HG03045 (cell line): ENCODE measurements at regions not wholly inside any gene's neighbourhood (a gene's known extent, or its start where the extent isn't known, plus 50 kb on each side); places are given as distances from the start of the nearest gene placed in this dataset.
"Not testable (repeated sequence)": the region's sequence is repeated elsewhere in the genome, so short reads cannot be mapped to it uniquely, and the experiment has no call there.

Experiments
- ATAC-seq: cut with Tn5 transposase; IDR thresholded peaks from one replicate; pipeline ENCODE4 v1.9.1; 2021; ENCODE audit warnings: mild to moderate bottlenecking, moderate library complexity; ENCODE audit not compliant: unreplicated experiment

DNA sequence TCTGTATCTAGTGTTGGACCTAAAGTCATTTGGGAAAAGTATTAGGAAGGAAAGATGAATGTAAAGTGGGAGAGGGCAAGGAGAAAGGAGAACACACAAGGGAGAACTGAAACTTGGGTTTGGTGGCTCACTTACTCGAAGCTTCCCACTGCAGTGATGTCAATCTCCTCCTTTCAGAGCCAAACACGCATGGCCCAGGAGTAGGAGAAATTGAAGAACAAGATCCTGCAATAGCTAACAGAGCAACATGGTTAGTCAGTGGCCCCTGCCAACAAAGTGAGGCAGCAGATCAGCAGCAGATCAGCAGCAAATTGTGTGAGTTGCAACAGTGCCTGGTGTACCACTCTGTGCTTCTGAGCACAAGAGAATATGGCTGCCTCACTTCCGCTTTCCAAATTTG is 366.4 kb downstream of the PSAT1 start:
- no peak for ATAC-seq

DNA sequence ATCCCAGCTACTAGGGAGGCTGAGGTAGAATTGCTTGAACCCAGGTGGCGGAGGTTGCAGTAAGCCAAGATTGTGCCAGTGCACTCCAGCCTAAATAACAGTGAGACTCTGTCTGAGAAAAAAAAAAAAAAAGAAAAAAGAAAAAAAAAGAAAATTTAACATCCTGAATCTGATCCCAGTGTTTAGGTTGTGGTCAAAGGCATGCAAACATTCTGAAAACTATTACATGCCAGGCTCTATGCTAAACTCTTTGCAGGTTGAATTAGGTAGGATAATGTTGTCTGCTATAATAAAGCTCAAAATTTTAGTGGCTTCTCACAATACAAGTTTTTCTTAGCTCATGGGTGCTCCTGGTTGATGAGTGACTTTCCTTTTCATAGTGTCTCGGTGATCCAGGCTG is 367.4 kb downstream of the PSAT1 start:
- no peak for ATAC-seq

DNA sequence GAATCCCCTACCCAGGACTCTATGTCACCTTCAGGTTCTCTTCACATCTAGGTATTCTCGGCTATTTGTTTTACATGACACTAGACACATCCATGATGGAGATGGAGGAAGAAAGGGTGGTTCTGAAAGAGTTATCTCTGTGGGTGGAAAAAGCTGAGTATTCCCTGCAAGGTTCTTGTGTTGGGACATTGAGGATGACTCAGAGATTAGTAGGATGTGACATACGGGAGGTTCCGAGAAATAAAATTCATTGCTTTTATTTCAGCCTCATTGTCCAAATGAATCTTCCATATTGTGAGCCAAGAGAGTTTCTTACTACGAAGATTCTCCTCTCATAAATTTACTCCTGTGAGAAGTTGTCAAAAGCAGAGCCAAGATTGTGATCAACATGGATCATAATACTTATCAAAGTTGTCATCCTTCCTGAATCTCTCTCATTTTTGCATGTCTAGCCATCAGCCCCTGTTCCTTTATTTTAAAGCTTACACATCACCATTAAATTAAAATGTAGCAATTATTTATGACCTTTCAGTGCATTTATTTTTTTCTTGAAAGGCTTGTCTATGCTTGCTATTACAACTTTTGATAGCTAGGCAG is 370.0 kb downstream of the PSAT1 start:
- ATAC-seq: no peak

DNA sequence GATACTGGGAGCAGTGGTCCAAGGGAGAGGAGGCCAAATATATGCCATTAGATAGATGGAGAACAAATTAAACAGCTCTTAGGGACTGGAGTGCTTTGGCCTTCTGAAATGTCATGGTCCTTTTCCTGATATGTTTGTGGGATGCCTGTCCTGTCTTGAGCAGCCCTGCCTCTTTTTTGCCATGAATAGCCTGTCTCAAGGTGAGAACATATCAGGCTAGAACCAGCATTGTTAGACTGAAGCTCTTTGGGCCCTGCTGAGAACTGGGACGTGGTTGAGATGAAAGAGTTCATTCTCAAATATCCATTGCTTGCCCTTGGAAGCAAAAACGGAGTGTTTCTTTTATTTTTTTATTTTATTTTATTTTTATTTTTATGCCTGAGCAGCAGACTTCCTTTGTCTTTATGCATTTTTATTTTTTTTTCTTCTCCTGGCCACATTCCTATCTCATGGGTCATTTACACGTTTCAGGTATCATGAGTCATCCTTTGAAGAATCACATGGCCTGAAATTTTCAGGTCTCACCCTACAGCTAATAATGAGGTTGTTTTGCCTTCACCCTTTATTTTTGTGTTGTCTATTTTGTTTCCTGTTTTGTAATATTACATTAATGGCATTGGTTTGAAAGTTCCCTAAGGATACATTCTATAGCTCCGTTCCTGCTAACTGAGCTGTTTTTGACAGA is 371.4 kb downstream of the PSAT1 start:
- ATAC-seq: no peak

DNA sequence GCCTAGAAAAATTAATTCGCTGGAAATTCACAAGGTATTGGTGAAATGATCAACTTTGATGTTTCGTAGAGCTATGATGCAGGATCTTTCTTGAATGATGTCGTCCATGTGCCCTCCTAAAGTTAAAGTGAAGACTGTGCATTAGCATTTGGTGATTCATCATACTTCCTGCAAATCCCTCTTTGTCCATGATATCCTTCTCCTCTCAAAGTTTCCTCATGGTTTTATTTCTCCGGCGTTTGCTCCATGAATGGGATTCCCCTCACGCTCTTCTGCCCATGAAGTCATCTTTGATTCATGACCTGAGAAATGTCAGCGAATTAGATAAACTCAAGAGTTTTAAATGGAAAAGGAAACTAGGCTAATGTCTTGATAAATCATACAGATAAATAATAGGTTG is 372.7 kb downstream of the PSAT1 start:
- no peak for ATAC-seq

DNA sequence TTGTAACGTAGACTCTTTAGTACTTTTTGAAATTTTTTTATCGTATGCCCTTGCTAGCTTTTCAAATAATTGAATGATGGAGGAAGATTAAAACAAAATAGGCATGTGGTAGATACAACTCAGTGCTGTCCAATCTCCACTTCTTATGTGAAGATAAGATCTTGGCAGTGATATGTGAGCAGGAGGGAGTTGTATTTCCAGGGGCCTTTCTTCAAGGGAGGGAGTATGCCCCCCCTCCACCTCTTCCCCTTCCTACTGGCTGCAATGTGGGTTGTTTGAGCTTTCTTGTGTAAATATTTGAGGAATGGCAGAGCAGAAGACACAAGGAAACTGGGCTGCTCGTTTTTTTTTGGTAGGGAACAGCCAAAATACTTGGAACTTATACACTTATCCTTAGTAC is 374.9 kb downstream of the PSAT1 start:
- ATAC-seq: no peak

DNA sequence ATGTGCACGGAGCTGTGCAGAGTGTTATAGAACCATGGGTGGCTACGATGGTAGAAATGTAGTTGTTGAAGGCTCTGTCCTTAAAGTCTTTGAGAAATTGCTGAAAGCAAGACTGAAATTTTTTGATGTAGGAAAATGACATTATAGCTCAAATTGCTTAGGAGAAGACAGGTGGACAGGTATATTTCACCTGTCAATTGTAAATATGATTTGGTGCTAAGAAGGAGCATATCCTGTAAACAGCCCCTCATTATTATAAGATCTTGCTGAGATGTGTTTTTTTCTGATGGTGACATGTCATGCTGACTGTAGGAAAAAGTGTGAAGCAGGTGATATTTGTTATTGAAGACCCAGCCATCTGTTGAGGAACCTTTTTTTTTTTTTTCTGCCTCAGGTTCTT is 377.9 kb downstream of the PSAT1 start:
- ATAC-seq: no peak

DNA sequence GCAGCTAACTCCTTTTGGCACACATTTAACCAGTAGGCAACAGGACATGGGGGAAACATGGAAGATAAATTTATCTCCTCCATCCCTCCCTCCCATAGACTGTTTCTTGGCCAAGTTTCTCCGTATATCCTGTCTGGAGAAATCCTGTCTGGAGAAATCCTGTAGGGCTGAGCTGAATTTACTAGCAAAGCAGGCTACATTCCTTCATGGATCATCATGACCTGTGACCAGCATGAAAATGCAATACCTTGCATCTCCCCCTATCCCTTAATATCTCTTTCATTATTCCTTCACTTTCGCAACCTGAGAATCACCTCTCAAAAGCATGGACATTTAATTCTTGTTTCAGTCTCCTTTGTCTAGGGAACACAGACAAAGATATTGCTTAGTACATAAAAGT is 379.1 kb downstream of the PSAT1 start:
- no peak for ATAC-seq

DNA sequence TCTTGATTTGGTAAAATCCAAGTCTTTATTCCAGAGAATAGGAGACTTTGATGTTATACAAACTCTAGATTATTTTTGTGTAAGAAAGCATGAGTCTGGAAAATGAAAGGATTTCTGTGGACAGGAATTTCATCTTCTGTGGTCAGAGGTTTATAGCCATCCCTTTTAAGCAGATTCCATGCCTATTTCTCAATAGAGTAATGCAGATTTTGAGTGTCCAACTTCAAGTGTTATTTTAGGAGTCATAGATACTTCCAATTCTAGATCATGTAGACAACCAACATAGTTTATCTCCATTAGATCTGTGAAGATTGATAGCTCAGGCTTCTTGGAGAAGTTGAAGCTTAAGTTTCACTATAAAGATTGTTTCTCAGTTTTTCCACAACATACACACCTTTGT is 379.7 kb downstream of the PSAT1 start:
- no peak for ATAC-seq

DNA sequence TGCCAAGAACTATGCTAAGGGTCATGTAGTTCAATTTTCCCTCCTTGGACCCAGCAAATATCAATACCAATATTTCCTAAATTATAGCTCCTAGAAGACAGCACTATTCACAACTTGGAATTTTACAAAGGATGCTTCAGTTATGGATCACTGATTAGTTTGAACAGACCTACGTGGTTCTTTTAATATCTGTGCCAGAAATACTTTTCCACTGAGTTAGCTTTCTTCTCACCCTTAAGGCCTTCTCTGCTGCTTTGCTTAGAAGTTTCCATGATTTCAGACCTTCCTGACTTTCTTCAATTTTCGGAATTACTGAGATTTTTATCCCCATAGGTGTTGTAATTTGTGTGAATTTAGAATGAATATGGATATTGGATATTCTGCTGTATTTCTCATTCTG is 380.4 kb downstream of the PSAT1 start:
- no peak for ATAC-seq

DNA sequence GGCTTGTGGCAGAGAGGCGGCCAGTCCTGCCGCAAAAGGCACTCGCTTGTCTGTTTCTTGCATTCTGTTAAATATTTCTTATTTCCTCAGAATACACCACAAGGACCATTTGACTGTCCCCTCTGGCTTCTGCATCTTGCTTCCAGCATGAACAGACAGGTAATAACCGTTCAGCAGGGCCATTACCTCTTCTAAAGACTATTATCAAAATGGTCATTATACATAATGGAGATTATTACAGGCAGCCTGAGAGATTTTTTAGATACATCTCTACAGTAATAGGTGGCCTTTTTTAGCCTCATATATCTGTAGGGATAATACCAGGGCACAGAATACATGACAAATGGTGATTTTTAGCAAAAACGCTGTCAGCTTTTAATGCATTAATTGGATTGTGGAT is 382.0 kb downstream of the PSAT1 start:
- no peak for ATAC-seq

DNA sequence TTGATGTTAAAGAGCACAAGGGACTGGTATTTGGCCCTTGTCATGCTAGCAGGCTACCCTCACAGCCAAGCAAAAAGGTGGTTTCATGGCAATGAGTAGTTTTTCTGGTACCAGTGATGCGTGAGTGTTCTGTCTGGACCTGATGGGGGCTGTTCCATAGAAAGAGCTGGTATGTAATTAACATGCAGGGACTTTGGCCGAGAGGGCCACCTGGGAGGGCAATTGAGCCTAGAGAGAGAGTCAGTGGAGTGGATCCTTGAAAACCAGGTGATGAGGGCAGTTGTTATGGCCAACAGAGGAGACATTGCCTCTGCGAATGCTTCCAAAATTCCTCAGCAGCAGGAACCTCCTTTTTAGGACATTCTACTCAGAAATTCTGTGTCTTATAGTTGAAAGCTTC is 383.3 kb downstream of the PSAT1 start:
- no peak for ATAC-seq

DNA sequence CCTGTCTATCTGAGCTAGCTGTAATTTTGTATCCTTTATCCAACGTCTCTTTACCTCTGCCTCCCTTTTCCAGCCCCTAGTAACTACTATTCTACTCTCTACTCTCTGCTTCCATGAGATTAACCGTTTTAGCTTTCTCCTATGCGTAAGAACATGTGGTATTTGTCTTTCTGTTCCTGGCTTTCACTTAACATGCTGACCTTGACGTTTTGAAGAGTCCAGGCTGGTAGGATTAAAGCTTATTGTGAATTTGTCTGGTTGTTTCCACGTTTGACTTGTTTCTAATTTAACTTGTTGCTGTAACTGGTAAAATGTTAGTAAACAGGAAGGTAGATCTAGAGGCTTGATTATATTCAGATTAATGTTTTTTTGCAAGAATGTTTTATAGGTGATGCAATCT is 385.3 kb downstream of the PSAT1 start:
- ATAC-seq: no peak

DNA sequence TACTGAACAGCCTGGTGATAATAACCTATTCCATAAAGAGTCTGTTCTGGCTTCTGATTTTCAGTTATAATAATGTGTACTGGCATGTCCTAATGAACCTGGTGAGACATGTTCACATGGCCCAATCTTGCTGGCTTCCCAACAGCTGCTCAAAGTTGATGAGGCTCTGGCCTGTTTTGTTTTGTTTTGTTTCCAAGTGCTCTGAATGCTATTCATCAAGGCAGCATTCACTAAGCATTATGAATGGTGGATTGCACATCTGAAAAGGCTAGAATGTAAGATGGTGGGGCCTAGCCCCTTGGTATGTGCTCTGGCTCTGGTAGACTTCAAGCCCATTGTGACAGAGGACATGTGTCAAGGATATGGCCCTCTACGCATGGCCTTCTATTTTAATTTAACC is 388.5 kb downstream of the PSAT1 start:
- no peak for ATAC-seq

DNA sequence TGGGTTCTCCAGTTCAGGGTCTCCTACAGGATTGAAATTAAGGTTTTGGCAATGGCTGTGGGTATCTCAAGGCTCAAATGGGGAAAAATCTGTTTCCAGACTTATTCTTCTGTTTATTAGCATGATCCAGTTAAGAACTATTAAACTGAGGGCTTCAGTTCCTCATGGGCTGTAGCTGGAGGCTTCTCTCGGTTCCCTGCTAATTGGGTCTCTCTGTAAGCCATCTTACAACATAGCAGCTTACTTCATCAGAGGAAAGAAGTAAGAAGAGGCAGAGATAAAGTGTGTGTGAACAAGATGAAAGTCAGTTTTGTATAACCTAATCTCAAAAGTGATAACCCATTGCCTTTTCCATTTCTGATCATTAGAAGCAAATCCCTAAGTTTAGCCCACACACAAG is 391.9 kb downstream of the PSAT1 start:
- ATAC-seq: no peak

DNA sequence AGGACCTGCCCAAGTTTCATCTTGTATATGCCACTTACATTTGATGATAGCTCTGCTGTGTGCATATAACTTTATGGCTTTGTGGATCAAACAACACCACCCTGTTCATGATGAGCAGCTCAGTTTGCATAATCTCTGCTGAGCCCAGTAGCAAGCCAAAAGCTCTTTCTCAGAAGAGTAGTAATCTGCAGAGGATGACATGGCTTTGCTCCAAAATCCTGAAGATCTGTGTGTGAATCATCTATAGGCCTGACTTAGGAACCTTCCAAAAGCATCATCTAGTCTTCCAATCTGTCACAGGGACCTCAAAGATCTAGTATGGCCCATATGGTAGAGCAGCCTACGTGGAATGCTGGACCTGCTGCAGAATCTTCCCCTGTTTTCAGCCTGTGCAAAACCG is 394.6 kb downstream of the PSAT1 start:
- no peak for ATAC-seq

DNA sequence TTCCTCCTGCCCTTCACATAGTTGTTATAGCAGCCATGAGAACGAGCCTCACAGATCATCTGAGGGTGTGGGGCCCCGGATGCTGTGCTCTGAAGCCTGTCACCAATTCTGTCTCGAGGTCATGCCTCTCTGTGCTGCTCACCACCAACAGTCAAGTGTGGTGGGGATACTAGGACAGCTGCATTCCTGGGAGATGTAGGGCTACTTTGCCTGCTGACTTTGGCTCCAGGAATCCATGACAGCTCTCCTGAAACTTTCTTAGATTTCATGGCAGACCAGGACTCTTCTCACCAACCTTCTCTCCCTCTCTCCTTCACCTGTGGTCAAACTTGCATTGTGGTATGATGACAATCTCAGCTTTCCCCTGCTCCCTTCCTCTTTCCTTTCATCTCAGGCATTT is 395.9 kb downstream of the PSAT1 start:
- ATAC-seq: no peak

DNA sequence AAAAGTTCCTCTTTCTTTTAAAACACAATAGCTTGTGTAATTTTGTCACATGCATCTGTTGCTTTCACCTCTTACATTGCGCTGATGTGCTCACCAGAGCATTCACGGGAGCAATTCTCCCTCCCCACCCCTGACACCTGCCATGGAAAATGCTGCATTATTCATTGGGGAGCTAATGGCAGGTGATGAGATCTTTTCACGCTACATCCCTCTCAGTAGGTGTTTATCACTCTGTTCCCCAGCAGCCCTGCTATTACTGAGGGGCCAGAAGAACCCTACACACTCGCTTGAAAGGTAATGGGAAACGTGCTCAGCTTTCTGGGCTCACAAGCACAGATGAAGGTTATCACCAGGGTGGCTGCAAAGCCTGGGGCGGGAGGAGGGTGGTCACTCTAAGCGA is 398.0 kb downstream of the PSAT1 start:
- ATAC-seq: no peak

DNA sequence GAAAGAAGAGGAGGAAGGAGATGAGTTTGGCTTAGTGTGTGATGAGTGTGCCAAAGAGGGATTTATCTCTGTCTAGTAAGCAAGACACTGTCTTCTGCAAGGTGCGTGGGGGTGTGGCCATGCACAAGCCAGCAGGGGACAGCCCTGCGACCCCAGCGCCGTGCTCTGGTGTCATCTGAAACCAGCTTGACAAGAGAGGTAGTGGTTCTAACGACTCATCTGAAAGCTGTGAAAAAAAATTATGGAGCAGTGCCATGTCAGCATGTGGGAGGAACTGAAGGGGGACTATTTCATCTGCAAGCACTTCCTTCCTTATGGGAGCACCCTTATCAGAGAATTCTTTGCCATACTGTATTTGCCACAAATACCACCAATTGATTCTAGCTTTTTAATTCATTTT is 398.6 kb downstream of the PSAT1 start:
- no peak for ATAC-seq

DNA sequence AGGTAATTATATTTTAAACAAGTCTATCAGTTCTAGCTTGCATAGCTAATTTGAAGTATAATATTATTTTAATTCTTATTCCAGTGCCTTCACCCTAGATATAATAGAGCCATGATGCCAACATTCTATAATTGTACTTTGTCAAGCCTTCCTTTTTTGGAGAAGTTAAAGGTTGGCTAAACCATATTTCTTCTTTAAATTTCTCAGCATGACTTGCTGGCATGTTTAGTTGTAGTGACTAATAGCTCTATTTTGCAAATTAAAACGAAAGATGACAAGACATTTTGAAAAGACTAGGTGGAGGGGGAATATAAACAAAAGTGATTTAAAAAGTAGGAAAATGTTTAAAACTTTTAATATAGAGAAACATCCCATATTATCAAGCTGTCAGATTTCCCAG is 400.7 kb downstream of the PSAT1 start:
- no peak for ATAC-seq

DNA sequence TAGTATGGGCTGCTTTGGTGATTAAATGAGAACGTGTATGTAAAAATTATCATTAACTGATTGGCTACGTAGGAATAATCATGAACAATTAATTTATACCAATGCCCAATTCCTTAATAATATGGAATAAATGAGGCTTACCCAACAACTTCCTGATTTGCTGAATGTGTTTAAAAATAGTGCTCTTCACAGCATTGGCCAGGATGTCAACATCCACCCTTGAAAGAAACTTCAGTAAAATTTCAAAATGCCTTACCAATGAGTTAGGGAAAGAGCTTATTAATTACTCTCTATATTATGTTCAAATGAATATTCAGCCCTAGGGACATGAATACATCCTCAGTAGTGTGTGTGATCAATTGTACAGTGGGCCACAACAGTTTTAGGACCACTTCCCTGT is 401.4 kb downstream of the PSAT1 start:
- no peak for ATAC-seq

DNA sequence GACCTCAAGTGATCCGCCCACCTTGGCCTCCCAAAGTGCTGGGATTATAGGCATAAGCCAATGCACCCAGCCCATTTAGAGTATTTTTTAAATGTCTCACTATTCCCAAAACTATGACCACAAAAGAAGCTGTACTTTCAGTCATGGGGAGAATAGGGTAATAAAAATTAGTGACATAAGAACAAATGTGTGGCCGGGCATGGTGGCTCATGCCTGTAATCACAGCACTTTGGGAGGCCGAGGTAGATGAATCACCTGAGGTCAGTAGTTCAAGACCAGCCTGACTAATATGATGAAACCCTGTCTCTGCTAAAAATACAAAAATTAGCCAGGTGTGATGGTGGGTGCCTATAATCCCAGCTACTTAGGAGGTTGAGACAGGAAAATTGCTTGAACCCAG is 402.3 kb downstream of the PSAT1 start:
- ATAC-seq: not testable (repeated sequence)

DNA sequence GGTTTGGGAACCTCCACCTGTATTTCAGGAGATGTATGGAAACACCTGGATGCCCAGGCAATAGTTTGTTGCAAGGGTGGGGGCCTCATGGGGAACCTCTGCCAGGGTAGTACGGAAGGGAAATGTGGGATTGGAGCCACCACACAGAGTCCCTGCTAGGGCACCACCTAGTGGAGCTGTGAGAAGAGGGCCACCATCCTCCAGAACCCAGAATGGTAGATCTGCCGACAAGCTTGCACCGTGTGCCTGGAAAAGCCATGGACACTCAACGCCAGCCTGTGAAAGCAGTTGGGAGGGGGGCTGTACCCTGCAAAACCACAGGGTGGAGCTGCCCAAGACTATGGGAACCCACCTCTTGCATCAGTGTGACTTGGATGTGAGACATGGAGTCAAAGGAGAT is 407.2 kb downstream of the PSAT1 start:
- ATAC-seq: not testable (repeated sequence)
